ENCODE measurements at regions not wholly inside any gene's neighbourhood (a gene's known extent, or its start where the extent isn't known, plus 50 kb on each side); places are given as distances from the start of the nearest gene placed in this dataset.
"Not testable (repeated sequence)": the region's sequence is repeated elsewhere in the genome, so short reads cannot be mapped to it uniquely, and the experiment has no call there.

DNA sequence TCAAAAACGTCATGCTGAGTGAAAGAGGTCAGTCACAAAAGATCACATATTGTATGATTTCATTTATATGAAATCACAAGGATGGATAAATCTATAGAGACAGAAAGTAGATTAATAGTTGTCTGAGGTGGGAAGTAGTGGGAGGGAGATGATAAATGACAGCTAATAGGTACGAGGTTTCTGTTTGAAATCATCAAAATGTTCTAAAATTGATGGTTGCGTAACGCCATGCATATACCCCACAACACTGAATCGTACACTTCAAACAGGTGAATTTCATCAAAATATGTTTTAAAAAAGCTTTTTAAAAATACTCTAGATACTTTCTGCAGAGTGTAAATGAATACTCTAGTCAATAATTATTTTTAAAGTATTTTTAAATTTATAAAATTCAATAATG is 303.0 kb upstream of the STAC start:
- DNase-seq (ENCODE audit: low spot score): no peak

DNA sequence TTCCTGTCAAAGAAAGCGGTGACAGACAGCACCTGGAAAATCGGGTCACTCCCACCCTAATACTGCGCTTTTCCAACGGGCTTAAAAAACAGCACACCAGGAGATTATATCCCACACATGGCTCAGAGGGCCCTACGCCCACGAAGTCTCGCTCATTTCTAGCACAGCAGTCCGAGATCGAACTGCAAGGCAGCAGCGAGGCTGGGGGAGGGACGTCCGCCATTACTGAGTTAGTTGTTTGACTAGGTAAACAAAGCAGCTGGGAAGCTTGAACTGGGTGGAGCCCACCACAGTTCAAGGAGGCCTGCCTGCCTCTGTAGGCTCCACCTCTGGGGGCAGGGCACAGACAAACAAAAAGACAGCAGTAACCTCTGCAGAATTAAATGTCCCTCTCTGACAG is 297.3 kb upstream of the STAC start:
- DNase-seq (ENCODE audit: low spot score): not testable (repeated sequence)

DNA sequence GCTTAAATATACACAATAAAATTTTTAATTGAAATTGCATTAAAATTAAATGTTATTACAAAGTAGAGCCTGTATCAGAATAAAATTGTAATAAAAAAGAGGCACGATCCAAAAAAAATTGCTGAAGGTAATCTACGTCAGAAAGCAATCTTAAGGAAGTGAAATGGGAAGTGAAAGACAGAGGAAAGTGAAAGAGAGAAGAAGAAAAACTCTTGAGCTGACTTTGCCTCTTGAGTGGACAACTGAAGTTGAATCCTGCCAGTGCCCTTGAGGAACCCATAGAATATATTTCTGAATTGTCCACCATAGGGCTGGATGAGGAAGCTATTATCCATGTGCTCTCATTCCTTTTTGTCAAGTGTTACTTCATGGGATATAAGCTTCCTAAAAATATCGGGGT is 285.1 kb upstream of the STAC start:
- DNase-seq (ENCODE audit: low spot score): no peak

DNA sequence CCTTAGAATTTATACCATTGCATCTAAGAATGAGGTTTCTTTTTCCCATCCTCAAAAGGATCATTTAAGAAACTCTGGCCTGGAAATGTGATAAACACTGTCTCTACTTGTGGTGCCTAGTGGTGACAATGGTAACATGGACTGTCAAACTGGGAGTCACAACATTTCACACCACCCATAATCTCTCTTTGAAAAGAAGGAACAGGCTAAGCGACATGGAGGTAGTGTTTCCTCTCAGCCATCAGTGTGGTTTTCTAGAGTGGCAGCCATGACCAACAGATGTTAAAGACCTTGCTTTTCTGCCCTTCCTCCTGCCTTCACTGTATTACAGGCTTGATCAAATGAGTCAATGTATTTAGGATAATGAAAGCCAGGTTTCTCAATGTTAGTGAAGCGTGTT is 283.1 kb upstream of the STAC start:
- no peak for DNase-seq (ENCODE audit: low spot score)

DNA sequence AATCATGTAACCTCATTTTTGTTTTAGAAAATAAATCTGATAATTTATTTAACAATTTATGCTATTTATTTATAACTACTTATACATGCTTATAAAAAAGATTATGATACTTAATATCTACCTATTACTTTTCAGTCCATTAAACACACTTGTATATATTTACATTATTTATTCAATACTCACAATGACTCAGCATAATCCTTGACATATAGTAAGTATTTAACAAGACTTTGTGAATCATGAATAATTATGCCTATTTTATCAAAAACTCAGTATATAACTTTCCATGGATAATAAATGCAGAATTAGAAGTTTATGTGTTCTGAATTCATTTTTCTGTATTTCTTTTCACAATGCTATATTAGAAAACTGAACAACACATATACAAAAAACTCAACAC is 266.0 kb upstream of the STAC start:
- DNase-seq (ENCODE audit: low spot score): no peak

DNA sequence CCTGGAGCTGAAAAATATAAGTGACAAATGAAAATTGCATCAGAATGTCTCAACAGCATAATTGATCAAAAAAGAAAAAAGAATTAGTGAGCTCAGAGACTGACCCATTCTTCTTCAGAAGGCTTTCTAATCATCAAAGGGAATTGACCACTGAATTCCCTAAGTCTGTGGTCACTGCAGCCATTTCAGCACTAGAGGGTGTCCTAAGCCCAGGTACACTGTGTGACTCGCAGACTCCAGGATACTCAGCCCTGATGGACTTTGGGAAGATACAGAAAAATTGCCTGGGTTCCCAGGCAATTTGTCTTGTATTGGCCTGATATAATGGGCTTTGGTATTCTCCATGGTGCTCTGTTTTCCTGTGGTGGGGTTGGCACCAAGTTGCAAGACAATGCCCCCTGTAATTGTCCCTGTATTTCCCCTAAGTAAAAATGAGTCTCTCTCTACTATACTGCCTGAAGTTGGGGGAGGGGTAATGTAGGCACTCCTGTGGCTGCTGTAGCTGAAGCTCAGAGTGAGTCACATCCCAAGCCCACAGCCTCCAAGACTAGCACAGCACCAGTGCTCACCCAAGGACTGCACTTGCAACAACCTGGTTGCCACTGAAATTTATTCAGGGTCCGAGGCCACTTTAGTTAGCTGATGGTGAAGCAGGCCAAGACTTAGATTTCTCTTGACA is 256.0 kb upstream of the STAC start:
- no peak for DNase-seq (ENCODE audit: low spot score)

DNA sequence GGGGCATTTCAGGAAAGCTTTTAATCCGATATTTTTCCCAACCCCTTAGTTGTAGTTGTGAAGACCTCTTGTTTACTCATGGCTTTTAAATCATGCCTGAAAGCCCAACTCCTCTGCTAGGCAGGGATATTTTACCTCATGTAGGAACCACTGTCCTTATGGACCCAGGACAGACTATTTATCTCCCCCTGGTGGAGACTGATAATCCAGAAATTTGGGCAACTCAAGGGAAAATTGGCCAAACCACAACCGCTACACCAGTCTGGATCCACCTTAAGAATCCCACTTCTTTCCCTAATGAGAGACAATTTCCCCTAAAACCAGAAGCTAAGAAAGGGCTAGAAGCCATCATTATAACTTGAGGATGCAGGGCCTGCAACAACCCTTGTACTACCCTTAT is 248.1 kb upstream of the STAC start:
- no peak for DNase-seq (ENCODE audit: low spot score)

DNA sequence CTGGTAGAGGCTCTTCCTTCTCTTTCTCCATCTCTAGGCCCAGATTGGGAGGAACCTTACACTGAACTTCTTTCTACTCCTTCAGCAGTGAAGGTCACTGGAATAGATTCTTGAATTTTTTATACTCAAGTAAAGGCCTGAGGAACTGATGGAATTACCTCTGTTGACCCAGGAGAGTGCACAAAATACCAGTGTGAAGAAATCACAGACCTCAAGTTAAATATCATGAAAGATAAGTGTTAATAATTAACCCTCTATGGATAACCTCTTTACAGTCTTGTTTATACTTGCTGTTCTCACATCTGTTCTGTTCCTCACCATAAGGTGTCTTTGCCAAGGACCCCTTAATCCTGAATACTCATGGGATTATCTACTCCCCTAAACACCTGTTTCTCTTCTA is 244.4 kb upstream of the STAC start:
- DNase-seq (ENCODE audit: low spot score): no peak

DNA sequence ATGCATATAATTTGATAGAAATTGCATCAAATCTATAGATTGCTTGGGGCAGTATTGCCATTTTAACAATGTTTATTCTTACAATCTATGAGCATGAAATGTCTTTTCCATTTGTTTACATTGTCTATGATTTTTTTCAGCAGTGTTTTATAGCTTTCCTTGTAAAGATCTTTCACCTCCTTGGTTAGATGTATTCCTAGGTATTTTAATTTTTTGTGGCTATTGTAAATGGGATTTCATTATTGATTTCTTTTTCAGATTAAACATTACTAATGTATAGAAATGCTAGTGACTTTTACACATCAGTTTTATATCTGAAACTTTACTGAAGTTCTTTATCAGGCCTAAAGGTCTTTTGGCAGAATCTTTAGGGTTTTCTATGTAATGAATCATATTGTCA is 237.6 kb upstream of the STAC start:
- DNase-seq (ENCODE audit: low spot score): no peak

DNA sequence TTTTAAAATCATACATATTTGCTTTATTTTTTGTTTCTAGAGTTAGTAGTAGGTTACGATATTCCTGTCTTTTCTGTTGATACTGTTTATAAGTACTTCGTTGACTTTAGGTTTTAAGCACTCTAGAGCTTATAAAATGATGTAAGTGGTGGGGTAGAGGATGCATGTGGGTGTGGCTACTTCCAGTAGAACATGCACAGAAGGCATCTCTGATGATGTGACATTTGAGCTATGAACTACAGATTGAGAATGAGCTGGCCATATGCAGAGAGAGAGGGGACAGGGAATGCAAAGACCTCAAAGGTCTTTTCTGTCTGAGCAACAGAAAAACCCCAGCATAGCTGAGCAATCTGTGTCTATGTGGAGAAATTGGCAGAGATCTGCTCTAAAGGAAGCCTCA is 233.9 kb upstream of the STAC start:
- no peak for DNase-seq (ENCODE audit: low spot score)

DNA sequence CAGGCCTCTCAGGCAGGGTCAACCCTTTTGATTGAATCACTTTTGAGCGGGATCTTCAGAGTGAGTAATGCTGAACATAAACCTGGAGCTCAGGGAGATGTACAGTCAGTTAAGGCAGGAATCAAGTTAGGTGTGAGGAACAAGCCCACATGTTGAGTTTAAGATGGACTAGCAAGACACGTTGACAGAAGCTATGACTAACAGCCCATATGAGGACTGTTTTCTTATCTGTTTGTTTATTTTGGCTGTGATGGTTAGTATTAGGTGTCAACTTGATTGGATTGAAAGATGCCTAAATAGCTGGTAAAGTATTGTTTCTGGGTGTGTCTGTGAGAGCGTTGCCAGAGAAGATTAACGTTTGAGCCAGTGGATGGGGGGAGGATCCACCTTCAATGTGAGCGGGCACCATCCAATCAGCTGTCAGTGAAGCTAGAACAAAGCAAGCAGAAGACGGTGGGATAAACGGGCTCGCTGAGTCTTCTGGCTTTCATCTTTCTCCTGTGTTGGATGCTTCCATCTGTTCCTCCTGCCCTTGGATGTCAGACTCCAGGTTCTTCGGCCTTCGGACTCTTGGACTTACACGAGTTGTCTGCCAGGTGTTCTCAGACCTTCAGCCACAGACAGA is 232.3 kb upstream of the STAC start:
- DNase-seq (ENCODE audit: low spot score): no peak

DNA sequence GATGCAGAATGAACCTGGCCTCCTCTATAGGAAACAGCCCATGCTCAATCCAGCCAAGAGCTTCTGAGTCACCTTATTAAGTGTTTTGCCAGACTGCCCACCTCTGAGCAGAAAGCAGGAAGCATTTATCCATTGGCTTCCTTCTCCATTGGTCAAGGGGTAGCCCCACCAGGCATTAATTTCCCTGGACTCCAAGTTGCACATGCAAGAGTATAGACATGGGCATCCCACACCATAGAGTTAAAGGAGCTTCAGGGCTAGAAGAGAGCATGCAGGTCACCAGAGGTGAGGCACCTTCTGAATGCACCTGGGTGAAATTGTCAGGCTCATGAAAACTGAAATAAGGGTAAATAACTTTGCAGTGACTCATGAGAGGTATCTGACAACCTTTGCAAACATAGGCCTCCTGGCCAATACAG is 230.8 kb upstream of the STAC start:
- no peak for DNase-seq (ENCODE audit: low spot score)

DNA sequence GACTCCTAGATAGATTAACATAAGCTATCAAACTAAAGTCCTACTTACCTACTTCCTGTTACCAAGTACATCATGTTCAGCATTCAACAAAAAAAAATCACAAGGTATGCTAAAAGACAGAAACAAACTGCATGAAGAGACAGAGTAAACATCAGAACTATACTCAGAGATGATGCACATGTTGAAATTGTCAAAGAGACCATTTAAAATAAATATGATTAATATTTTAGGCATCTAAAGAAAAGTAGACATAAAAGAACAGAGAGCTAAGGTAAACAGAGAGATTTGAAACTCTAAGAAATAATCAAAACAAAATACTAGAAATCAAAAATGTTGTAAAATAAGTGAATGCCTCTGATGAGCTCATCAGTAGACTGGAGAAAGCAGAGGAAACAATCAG is 224.8 kb upstream of the STAC start:
- DNase-seq (ENCODE audit: low spot score): no peak

DNA sequence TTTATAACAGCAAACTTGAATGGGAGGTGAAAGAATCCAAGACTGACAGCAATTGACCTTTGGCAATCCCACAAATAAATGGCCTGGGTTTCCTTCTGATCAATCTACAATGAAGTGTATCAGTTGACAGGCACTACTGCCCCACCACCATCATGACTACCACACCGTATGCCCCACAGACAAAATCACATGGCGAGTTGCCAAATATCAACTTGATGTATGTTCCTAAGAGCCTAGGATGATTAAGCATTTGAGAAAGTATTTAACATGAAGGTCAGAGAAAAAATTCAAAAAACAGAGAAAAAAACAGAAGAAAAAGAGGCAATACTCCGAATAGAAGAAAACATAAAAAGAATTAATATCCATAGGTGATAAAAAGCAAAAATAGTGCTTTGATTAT is 215.9 kb upstream of the STAC start:
- no peak for DNase-seq (ENCODE audit: low spot score)

DNA sequence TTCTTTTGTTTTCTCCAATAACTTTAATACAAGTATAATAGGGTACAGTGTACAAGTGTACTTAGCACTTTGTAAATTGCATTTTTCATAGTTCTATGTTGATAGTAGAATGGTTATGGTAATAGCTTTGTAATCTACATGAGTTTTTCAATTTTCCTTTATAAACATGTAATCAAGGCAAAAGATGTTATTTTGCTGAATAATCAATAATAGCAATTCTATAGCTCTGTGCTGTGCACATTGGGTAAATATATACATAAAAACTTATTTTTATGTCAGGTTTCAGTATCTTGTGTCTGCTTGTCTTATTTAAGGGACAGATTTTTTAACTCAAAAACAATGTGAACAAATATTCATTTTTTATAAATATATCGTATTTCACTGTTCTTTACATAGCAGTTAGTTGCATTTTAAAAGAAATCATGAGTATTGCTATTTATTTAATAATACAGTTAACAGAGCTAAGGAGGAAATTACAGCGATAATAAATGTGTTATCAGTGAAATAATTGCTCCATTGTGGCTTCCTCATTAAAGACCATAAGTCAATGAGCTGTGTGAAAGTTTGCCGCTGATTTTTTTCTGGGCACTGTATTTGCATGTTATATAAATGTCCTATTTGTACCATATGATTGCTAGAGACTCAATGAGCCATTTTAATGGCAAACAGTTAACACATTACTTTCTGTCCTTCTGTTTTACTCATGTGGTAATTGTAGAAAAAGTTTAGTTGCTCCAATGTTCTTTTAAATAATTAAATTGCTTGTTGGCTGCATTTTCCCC is 214.6 kb upstream of the STAC start:
- DNase-seq (ENCODE audit: low spot score): no peak

DNA sequence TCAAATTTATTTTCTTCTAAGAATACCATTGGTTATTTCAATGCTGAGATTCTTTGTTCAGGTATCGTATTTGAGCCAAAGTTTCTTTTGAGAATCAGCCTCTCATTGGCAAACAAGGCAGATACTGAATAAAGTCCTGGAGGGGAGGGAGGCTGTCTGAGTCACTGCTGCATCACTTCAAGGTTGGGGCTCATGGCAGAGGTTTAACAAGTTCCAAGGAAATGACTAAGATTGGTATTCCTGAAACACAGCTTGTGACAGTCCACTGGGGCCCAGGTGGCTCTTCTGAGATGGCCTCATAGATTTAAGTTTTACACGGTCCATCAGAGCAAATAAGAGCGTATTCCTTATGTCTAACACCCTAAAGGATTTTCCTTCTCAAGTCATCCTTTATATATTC is 213.8 kb upstream of the STAC start:
- DNase-seq (ENCODE audit: low spot score): no peak

DNA sequence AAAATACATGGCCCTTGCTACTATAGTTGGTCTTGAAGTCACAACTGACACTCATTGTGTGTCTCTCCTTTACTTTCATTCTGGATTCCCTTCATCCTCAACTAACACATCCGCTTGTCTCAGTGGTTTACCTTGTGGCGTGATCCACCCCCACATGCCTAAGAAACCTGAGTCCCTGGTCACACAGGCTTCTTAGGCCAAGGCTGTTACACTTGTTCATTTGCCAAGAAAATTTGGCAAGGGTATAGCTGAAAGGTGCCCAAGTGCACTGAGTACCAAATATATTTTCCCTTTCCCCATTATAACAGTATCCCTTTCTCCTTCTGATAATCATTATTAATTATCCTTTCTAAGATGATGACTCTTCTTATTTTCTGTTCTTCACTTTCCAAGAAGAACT is 207.6 kb upstream of the STAC start:
- DNase-seq (ENCODE audit: low spot score): no peak

DNA sequence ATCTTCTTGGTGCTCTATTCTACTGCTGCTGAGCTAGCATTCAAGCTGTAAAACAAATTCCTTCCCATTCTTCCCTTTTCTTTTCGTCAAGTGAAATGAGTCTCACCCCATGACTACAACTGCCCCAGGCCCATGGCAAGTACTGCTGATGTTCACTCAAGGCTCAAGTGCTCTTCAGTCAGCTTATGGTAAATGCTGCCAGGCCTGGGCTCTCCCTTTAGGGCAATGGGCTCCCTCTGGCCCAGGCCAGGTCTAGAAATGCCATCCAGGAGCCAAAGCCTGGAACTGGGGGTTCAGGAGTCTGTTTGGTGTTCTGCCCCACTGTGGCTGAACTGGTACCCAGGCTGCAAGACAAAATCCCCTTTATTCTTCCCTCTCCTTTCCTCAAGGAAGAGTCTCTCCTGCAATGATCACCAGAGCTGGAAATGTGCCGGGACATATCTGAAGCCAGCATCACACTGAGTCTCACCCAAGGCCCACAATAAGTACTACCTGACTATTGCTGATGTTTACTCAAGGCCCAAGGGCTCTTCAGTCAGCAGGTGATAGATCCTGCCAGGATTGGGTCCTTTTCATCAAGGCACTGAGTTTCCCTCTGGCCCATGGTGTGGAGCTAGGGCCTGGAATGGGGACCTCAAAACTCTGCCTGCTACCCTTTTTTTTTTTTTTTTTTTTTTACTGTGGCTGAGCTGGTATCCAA is 205.0 kb upstream of the STAC start:
- no peak for DNase-seq (ENCODE audit: low spot score)

DNA sequence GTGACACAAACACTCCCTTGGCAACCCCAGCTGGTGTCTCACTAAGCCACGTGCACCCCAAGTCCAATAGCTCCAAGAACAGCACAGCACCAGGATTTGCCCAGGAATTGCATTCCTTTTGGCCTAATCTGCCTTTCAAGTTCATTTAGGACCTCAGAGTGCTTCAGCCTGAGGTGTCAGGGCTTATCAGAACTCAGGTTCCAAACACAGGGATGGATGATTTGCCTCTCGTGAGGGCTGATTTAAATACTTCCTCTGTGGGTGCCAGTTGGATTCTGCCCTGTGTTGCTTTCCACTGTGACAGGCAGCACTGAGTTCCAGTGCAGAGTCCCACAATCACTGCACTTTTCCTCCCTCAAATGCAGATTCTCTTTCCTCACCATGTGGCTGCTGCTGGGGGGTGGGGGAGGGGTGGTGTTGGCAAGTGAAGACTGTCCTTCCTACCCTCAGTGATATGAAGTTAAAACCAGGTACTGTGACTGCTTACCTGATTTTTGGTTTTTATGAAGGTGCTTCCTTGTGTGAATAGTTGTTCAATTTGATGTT is 204.3 kb upstream of the STAC start:
- DNase-seq (ENCODE audit: low spot score): no peak

DNA sequence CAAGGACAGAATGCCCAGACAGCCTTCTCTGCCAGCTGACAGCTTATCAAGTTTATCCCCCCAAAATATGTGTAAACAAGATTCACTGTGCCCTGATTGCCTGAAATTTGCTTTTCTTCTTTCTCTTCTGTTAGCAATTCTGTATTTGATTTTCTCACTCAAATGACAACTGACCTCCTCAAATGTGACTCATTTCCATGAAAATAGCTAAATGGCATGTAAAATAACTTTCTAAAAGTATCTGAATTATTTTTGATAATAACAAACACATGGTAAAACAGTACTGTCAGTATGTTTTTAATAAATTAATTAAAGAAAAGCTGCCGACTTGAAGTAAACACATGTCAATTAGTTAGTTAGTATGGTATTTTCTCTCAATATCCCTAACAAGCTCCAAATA is 202.3 kb upstream of the STAC start:
- DNase-seq (ENCODE audit: low spot score): no peak

DNA sequence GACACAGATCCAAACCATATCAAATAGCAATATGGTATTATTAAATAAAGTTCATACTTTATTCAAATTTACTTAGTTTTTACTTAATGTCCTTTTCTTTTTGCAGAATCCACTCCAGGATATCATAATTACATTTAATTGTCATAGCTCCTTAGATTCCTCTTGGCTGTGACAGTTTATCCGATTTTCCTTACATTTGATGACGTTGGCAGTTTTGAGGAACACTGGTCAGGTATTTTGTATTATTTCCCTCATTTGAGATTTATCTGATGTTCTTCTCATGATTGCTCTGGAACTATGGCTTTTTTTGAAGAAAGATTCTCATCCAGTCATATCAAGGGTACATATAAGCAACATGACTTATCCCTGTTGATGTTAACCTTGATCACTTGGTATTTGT is 198.3 kb upstream of the STAC start:
- no peak for DNase-seq (ENCODE audit: low spot score)

DNA sequence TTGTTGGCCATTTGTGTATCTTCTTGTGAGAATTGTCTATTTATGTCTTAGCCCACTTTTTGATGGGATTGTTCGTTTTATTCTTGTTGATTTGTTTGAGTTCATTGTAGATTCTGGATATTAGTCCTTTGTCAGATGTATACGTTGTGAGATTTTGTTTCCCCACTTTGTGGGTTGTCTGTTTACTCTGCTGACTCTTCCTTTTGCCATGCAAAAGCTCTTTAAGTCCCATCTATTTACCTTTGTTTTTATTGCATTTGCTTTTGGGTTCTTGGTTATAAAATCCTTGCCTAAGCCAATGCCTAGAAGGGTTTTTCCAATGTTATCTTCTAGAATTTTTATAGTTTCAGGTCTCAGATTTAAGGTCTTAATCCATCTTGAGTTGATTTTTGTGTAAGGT is 193.1 kb upstream of the STAC start:
- not testable (repeated sequence) for DNase-seq (ENCODE audit: low spot score)

DNA sequence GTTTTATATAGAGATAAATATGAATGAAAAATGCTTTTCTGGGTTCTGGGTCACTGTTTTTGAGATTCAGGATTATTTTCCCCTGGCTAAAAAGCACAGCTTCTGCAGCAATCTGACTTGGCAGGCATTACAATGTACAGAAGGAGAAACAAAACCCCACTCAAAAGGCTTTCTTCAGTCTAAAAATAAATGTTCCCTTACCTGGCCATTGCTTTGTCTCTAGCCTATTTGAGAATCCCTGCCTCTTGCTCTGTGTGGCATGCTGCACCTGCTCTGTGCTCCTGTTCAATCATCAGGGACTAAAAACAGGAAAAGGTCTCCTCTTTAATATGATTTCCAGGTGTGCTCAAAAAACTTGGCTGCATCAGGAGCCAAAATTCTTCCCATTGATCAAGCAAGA is 187.4 kb upstream of the STAC start:
- no peak for DNase-seq (ENCODE audit: low spot score)
